ENCODE measurements at regions not wholly inside any gene's neighbourhood (a gene's known extent, or its start where the extent isn't known, plus 50 kb on each side); places are given as distances from the start of the nearest gene placed in this dataset.

DNA sequence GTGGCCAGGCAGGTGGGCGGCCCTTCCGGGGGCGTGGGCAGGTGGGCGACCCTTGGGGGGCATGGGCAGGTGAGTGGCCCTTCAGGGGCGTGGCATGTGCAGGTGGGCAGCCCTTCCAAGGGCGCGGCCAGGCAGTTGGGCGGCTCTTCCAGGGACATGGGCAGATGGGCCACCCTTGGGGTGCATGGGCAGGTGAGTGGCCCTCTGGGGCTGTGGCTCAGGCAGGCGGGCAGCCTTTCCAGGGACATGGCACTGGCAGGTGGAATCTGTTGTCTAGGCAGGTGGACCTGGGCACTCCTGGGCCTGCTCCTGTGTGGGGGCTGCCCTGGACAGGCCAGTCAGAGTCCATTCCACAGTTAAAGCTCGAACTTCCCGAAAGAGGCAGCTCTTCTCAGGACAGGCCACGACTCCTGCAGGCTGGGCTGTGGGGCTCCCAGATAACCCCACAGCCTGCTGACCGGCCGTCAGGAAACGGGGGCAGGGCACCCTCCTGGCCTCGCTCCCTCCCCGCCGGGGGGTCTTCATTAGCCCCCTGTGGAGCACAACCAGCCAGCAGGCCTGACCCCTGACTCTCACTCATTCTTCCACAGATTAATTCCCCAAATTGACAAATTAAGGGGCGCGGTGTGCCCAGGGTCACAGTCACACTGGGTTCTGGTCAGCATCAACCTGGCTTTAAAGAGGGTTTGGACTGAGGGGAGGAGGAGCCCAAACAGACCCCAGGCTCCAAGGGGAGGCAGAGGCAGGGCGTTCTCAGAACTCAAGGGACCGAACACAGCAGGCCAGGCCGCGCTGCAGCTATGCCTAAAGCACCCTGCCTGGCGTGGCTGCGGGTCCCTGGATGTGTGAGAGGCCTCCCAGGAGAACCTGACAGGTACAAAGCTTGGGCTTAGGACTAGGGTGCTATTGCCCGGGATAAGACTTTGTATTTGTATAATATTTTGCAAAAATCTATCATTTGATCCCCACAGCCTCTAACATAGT, 130.0 kb downstream of the DLL1 start:
- no peak for DNase-seq

DNA sequence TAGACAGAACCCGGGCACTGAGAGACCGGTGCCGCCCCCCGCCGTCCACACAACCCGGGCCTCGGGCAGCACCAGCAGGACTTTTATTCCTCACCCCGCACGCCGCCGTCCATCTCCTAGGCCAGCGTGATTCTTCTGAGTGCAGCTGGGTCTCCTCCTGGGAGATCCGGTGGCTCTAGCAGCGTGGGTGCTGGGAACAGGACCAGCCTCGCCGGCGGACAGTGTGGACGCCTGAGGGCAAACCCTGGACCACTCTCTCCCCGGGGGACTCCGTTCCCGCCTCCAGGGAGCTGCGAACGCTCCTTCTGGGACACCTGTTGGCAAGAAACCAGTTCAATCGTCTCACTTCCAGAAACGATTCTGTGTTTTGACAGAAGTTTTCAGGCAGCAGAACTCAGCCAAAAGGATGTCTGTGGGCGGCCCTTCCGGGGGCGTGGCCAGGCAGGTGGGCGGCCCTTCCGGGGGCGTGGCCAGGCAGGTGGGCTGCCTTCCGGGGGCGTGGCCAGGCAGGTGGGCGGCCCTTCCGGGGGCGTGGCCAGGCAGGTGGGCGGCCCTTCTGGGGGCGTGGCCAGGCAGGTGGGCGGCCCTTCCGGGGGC, 130.7 kb downstream of the DLL1 start:
- DNase-seq = no peak

DNA sequence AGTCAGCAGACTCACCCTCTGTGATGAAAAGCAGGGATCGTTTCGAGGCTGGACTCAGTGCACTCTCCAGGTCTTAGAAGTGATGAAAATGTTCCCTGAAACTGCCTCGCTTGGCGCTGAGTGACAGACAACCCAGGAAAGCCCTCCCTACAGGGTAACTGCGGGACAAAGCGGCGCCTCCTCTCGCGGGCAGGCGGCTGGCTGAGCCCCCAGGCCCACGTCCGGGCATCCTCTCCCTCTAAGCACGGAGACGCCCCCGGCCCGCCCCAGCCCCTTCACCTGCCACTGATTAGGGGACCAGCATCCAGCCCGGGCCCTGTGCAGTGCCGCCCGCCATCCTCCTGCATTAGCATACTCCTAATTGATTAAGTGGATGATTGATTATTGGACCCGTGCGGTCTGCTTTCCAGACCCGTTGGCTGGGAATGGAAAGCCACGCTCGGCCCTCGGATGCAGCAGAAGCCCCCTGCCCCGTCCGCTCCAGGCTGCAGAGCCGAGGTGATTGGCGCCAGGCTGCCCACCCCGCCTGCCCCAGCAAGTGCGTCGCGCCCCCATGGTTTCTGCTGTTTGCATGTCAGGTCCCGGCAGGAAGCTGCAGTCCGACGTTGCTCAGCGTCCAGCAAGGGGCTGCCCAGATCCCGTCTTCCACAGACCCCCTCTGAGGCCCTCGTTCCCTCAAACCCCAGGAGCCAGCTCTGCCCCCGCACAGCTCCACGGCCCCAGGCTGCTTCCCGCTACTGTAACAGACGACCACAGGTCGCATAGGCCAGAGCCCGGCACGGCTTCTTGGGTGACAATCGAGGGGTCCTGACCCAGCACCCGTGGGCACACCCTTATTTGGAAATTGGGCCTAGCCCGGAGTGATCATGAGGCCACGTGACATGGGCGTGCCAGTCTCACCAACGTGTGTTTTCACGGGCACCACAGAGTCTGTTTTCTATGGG, 131.6 kb downstream of the DLL1 start:
- DNase-seq = no peak

DNA sequence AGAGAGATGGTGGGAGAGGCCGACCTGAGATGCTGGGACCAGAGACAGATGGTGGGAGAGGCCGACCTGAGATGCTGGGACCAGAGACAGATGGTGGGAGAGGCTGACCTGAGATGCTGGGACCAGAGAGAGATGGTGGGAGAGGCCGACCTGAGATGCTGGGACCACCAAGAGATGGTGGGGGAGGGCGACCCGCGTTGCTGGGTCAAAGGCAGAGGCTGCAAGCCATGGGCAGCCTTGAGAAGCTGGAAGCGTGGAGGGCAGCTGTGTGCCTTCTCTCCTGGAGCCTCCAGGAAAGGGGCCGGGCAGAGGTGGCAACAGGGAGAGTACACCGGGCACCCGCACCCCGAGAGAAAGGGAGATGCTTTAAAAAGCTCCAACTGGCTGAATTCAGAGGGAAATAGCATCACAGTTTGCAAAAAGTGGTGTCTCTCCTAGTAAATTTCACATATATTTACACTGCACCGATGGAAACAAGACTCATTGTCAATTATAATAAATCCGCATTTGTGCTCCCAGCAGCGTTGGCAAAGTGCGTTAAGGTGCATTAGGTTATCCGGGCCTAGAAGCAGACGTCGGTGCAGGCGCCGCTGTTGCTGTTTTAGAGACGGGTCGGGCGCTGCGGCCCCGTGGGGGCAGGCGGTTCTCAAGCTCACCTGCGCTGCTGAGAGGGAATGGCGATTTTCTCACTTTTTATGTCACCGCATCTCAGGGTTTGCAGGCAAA, 132.4 kb downstream of the DLL1 start:
- DNase-seq = no peak

DNA sequence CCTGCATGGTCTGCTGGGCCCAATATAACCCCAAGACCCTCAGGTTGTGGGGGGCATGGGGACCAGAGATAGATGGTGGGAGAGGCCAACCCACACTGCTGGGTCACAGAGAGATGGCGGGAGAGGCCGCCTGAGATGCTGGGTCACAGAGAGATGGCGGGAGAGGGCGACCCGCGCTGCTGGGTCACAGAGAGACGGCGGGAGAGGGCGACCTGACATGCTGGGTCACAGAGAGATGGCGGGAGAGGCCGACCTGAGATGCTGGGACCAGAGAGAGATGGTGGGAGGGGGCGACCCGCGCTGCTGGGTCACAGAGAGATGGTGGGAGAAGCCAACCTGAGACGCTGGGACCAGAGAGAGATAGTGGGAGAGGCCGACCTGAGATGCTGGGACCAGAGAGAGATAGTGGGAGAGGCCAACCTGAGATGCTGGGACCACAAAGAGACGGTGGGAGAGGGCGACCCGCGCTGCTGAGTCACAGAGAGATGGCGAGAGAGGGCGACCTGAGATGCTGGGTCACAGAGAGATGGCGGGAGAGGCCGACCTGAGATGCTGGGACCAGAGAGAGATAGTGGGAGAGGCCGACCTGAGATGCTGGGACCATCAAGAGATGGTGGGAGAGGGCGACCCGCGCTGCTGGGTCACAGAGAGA, 133.2 kb downstream of the DLL1 start:
- no peak for DNase-seq

DNA sequence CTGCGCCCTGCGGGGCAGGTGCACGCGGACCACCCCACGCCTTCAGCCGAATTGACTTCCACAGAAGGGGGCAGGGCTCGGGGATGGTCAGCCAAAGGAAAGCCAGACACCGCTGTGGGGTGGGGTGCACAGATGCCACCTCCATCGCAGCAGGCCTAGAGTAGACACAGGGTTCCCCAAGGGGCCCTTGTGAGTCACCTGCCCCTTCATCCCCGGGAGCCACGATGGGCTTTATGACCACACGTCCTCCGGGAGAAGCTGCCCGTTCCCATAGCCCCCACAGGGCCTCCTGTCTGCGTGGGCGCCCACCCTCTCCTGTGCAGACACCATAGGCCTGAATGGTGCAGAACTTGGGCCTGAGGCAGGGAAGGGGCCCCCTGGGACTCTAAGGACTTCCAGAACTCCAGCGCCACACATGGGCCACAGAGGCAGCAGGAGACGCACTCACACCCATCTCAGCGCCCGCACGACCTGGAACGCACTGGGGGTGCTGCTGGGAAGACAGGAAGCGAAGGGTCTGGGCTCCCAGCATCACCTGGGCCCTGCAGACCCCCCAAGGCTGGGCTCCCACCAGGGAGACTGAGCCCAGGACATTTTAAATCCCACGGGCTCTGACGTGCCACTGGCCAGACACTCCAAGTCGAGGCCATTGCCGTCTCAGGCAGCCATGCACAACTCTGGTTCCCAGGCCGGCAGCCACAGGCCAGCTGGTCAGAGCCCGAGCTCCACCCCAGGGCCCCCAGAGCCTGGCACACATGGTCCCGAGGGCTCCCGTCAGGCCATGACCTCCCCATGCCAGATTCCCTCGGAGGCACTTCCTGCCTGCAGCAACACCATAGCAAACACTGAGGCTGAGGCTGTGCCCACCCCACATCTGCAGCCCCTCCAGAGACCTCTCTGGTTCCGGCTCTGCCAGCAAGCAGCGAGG, 134.2 kb downstream of the DLL1 start:
- no peak for DNase-seq

DNA sequence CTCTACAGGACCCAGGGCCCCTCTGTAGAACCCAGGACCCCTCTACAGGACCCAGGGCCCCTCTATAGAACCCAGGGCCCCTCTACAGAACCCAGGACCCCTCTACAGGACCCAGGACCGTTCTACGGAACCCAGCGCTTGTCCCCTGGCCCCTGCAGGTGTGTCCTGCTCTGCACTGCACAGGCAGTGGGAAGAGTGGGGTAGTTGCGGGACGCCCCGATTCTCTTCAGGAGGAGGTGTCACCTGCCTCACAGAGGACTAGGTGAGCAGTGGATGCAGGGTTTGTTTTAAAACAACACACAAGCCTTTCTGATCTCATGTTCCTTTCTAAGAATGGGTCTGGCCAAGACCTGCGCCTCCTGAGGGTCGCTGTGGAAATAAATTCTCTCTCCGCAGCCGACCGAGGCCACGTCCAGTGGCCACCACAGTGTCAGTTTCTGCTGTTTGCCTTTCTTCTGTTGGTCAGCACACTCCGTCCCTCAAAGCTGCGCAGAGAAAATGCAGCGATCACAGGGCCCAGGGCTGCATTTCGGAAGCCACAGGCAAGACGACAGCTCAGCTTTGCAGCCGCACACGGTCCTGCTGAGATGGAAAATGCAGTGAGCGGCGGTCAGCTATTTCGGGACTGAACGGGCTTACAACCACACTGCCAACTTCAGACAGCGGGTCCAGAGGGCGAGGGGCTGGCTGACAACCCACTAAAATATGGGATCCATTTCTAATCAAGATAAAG, 135.2 kb downstream of the DLL1 start:
- DNase-seq = no peak

DNA sequence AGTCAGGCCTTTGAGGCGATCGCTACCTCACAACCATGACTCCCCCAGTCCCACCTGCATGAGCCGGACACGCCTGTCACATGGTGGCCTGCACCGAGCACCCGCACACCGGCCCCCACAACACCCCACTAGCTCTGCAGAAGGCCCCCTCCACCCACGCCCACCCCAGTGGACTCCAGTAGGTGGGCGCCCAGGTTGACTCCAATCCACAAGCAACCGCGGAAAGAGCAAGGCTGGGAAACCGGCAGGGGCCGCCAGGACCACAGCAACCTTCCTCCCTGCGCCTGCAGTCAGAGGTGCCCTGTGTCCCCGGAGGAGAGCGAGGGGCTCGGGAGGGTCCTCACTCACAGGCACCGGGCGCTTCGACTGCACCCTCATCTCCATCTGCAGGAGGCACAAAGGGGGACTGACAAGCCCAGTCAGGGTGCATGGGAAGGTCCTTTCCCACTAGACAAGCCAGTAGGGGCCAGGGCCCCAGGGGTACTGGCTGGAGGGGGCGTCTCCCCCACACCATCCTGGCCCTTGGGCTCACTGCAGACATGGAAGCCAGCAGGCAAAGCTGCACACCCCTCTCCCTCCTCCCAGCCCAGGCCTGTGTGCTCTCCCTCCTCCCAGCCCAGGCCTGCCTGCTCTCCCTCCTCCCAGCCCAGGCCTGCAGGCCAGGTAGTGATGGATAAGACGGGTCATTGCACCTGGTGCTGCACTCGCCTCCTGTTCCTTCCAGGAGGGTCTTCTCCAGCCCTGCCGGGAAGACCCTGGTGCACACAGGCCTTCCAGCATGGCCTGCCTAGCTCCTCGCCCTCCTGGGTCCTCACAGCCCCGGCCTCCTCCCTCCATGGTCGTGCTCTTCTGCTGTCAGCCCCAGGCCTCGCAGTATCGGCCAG, 137.2 kb downstream of the DLL1 start:
- no peak for DNase-seq

DNA sequence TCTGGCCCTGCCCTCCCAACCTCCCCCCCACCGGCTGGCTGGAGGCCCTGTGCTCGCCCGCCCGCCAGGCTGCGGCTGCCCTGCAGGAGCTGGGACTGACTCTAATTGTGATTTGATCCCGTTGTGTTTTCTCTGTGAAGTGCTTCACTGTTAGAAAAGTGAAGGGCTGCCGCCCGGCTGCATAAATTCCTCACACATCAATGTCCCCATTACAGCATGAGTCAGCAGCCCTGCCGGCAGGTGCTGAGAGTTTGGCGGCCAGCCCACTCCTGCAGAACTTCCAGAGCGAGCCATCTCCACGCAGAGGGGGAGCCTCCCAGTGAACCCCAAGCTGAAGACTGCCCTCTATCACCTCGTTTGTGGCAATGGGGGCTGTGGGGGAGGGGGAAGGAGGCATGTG, 137.9 kb downstream of the DLL1 start:
- DNase-seq = no peak

DNA sequence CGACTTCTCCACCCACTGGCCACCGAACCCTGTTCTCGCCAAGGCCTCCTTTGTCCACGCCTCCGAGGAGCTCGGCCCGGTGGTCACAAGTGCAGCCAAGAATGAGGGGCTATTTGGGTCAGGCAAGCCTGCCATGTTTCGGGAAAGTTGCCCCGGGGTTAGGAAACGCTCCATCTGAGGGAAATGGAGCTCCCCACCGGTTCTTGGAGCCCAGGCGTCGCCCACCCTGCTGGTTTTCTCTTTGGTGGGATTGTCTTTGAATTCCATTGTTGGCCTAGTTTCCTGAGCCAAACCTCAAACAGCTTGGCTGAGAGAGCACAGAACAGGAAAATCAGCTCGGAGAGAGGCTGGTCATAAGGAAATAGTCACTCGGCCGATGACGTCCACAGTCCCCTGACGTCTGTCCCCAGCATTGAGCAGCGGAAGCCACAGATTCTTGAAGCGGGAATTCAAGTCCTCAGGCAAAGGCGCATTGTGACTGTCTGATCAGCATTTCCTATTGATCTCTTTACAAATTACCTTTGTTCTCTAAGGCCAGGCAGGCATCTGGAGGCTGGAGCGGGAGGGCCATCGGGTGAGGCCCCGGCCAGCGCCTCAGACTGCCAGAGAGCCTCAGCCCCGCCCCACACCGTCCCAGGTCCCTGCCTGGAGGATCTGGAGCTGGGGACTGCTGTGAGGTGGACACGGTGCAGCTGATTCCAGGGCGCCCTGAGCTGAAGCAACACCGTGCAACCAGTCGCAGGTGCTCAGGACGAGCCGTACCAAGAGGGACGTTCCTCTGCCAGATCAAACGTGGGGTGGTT, 138.6 kb downstream of the DLL1 start:
- no peak for DNase-seq

DNA sequence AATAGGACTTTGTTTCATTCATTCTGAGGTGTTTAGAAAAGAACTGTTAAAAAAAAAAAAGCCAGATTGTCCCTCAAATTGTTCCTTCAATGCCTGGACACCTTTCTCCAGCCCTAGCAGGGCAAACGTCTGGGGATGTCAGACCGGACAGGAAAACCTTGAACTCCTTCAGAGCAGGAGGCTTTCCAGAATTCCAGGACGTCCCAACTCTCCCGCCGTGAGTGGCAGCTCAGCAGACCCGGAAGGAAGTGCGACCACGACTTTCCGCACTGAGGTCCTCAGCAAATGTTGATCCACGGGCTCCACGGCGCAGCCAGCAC, 139.1 kb downstream of the DLL1 start:
- DNase-seq = no peak

DNA sequence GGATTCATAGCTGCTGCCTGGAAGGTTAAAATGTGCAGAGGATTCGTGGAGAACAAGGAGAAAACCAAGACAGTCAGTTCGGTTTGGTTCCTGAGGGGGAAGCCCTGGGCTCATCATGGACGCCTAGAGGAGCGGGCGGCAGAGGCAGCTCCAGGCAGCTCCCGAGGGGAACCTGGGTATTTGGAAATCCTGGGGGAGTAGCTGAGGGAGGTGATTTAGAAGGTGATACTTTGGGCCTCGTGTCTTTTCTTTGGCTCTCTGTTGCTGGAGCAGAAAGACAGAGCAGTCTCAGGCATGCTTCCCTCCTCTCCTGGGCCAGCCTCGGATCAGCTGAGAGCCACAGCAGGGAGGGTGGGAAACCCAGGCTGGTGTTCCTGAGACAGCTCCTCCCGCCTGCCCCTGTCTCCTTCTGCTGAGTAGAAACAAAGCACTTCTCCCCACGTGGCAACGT, 139.5 kb downstream of the DLL1 start:
- DNase-seq = no peak

DNA sequence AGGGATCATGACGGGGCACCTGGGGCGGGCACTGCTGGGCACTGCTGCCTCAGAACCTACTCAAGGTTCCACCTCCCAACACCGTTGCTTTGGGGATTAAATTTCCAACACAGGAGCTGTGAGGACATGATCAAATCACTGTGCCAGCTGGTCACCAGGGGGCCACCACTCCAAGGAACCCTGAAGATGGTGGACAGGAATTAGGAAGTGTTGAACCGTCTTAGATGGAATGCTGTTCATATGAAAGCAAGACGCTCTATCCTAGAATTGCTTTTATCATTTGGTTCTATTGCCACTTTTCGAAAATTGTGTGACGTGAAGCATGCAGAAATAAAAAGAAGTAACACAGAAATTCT, 140.3 kb downstream of the DLL1 start:
- no peak for DNase-seq

DNA sequence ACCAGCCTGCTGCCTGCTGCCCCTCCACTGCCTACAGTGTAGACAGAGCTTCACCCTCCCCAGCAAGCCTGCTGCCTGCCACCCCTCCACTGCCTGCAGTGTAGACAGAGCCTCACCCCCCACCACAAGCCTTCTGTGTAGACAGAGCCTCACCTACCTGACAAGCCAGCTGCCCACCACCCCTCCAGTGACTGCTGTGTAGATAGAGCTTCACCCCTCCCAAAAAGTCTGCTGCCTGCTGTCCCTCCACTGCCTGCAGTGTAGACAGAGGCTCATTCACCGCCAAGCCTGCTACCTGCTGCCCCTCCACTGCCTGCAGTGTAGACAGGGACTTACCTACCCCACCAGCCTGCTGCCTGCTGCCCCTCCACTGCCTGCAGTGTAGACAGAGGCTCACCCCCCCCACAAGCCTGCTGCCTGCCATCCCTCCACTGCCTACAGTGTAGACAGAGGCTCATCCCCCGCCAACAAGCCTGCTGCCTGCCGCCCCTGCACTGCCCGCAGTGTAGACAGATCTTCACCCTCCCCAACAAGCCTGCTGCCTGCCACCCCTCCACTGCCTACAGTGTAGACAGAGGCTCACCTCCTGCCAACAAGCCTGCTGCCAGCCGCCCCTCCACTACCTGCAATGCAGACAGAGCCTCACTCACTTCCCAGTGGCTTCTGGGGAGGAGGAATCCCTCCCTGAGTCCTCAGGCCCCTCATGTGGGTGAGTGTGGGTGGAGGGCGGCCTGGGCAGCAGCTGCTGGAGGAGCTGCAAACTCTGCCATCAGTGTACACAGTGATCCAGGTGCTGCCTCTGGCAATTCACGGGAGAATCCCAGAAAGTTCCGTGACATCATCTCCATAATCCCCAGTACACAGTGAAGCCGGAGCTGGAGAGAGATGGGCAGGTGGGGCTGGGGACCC, 140.9 kb downstream of the DLL1 start:
- no peak for DNase-seq

DNA sequence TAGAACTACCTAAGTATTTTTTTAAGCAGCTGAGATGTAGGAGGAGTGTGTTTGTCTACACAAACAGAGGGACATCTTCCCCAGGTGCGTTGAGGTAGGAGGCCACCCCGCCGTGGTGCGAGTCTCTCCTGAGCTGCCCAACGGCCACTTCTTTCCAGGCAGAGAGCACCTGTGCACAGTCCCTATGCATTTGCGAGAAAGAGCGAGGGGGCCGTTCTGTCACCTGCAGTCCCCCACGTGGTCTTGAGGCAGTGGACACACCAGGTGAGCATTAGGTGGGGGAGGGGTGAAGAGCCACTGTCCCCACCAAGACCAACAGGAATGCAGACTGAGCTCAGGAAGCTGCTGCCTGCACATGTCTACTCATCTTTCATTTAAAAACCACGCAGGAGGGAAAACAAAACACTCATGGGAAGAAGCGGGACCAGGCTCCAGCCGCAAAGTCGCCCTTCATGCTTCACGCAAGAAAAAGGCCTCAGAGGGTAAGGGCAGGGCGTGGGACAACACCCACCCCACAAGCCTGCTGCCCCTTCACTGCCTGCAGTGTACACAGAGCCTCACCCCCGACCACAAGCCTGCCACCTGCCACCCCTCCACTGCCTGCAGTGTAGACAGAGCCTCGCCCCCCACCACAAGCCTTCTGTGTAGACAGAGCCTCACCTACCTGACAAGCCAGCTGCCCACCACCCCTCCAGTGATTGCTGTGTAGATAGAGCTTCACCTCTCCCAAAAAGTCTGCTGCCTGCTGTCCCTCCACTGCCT, 142.0 kb downstream of the DLL1 start:
- DNase-seq = no peak
